ENCODE measurements at regions not wholly inside any gene's neighbourhood (a gene's known extent, or its start where the extent isn't known, plus 50 kb on each side); places are given as distances from the start of the nearest gene placed in this dataset.

DNA sequence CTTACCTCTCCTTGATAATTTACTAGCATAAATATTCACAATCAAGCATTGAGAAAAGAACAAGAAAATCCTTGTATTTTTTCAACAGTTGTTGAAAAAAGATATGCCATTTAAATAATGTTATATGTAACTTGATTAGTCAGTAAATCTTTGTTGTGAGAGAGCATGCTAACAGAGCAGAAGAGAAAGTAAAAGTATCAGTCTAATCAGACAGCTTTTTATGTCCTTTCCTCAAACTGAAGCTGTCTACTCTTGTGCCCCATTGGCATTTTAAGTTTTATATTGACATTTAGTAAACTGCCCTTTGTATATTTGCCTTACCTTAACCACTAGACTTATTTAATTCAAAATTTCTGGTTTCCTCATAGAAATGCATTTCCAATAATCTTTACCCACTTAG, 668.7 kb downstream of the OTOL1 start:
- TF ChIP-seq, protein P1, sequence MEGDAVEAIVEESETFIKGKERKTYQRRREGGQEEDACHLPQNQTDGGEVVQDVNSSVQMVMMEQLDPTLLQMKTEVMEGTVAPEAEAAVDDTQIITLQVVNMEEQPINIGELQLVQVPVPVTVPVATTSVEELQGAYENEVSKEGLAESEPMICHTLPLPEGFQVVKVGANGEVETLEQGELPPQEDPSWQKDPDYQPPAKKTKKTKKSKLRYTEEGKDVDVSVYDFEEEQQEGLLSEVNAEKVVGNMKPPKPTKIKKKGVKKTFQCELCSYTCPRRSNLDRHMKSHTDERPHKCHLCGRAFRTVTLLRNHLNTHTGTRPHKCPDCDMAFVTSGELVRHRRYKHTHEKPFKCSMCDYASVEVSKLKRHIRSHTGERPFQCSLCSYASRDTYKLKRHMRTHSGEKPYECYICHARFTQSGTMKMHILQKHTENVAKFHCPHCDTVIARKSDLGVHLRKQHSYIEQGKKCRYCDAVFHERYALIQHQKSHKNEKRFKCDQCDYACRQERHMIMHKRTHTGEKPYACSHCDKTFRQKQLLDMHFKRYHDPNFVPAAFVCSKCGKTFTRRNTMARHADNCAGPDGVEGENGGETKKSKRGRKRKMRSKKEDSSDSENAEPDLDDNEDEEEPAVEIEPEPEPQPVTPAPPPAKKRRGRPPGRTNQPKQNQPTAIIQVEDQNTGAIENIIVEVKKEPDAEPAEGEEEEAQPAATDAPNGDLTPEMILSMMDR (IDR thresholded peaks at IDR 0.05): no peak
- no peak for TF ChIP-seq TFCP2L1 (CRISPR knock-in tag; IDR thresholded peaks at IDR 0.05)
- TF ChIP-seq, protein P2, sequence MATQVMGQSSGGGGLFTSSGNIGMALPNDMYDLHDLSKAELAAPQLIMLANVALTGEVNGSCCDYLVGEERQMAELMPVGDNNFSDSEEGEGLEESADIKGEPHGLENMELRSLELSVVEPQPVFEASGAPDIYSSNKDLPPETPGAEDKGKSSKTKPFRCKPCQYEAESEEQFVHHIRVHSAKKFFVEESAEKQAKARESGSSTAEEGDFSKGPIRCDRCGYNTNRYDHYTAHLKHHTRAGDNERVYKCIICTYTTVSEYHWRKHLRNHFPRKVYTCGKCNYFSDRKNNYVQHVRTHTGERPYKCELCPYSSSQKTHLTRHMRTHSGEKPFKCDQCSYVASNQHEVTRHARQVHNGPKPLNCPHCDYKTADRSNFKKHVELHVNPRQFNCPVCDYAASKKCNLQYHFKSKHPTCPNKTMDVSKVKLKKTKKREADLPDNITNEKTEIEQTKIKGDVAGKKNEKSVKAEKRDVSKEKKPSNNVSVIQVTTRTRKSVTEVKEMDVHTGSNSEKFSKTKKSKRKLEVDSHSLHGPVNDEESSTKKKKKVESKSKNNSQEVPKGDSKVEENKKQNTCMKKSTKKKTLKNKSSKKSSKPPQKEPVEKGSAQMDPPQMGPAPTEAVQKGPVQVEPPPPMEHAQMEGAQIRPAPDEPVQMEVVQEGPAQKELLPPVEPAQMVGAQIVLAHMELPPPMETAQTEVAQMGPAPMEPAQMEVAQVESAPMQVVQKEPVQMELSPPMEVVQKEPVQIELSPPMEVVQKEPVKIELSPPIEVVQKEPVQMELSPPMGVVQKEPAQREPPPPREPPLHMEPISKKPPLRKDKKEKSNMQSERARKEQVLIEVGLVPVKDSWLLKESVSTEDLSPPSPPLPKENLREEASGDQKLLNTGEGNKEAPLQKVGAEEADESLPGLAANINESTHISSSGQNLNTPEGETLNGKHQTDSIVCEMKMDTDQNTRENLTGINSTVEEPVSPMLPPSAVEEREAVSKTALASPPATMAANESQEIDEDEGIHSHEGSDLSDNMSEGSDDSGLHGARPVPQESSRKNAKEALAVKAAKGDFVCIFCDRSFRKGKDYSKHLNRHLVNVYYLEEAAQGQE (IDR thresholded peaks at IDR 0.05): no peak
- TF ChIP-seq FOSL2 (IDR thresholded peaks at IDR 0.05): no peak
- TF ChIP-seq FOSL2 (CRISPR knock-in tag; IDR thresholded peaks at IDR 0.05): no peak
- no peak for TF ChIP-seq POLR2A (IDR thresholded peaks at IDR 0.05; ENCODE audit: low read length)
- no peak for TF ChIP-seq MYC (IDR thresholded peaks at IDR 0.05; ENCODE audit: borderline replicate concordance, low read length)
- no peak for TF ChIP-seq SREBF2 (IDR thresholded peaks at IDR 0.05)
- no peak for TF ChIP-seq GATA3 (IDR thresholded peaks at IDR 0.05; ENCODE audit: borderline replicate concordance)
- TF ChIP-seq, protein P3, sequence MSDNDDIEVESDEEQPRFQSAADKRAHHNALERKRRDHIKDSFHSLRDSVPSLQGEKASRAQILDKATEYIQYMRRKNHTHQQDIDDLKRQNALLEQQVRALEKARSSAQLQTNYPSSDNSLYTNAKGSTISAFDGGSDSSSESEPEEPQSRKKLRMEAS (IDR thresholded peaks at IDR 0.05): no peak
- TF ChIP-seq, protein P4, sequence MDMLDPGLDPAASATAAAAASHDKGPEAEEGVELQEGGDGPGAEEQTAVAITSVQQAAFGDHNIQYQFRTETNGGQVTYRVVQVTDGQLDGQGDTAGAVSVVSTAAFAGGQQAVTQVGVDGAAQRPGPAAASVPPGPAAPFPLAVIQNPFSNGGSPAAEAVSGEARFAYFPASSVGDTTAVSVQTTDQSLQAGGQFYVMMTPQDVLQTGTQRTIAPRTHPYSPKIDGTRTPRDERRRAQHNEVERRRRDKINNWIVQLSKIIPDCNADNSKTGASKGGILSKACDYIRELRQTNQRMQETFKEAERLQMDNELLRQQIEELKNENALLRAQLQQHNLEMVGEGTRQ (IDR thresholded peaks at IDR 0.05): no peak
- no peak for TF ChIP-seq NR3C1 (IDR thresholded peaks at IDR 0.05)
- TF ChIP-seq EP300 (IDR thresholded peaks at IDR 0.05): no peak

All from A549 (cell line).